ENCODE measurements at regions not wholly inside any gene's neighbourhood (a gene's known extent, or its start where the extent isn't known, plus 50 kb on each side); places are given as distances from the start of the nearest gene placed in this dataset.

GRCh38 chr4:159526172-159526571 lies 423.3 kb downstream of the RAPGEF2 start:
- TF ChIP-seq POLR2A (IDR thresholded peaks at IDR 0.05; ENCODE audit: low read depth) (no peak), POLR2AphosphoS5 (IDR thresholded peaks at IDR 0.05) (no peak)
- TF ChIP-seq, protein P1, sequence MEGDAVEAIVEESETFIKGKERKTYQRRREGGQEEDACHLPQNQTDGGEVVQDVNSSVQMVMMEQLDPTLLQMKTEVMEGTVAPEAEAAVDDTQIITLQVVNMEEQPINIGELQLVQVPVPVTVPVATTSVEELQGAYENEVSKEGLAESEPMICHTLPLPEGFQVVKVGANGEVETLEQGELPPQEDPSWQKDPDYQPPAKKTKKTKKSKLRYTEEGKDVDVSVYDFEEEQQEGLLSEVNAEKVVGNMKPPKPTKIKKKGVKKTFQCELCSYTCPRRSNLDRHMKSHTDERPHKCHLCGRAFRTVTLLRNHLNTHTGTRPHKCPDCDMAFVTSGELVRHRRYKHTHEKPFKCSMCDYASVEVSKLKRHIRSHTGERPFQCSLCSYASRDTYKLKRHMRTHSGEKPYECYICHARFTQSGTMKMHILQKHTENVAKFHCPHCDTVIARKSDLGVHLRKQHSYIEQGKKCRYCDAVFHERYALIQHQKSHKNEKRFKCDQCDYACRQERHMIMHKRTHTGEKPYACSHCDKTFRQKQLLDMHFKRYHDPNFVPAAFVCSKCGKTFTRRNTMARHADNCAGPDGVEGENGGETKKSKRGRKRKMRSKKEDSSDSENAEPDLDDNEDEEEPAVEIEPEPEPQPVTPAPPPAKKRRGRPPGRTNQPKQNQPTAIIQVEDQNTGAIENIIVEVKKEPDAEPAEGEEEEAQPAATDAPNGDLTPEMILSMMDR (IDR thresholded peaks at IDR 0.05), result no peak

Measured in esophagus muscularis mucosa (tissue), 3 donors.